ENCODE measurements at regions not wholly inside any gene's neighbourhood (a gene's known extent, or its start where the extent isn't known, plus 50 kb on each side); places are given as distances from the start of the nearest gene placed in this dataset.
"Not testable (repeated sequence)": the region's sequence is repeated elsewhere in the genome, so short reads cannot be mapped to it uniquely, and the experiment has no call there.

DNA sequence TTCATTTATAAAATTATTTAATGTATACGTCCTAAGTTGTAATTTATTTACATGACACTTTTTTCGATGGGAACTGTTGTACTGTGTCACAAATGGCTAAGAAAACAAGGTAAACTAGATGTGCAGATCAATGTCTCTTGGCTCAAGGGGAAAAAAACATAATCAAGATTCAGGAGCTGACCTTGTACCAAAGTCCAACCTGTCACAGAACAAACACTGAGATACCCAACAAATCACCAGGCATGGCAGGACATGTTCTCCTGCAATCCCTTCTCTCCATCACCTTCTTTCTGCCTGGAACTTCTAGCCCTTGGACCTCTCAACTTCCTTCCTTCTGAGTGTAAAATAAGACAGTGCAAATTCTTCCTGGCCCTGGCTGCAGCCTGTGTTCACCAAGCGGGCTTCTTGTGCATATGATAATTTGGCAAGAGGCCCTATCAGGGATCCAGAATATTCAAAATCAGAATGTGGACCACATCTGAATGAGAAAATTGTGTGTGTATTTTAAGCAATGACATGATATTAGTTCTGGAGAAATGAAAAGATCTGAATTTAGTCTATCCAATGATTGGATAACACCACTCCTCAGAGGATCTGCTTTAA lies 445.9 kb downstream of the ZNF536 start:
- DNase-seq (ENCODE audit: low spot score) = no peak

DNA sequence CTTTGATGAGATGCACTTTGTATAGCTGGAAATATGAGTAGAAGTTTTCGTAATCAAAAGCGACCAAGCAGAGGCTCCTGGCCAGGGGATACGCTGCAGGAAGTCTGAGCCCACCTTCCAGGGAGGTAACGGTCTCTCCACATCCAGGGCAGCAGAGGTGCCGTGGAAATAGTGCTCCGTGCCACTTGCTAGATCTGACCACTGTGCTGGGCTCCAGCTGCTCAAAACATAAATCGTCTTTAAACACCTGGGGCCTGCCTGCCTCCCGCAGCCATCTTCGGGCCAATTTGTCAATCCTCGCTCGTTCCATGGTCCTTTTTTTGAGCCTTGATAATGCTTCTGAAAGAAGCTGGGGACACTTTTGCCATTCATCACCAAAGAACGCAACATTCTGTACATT lies 445.0 kb downstream of the ZNF536 start:
- no peak for DNase-seq (ENCODE audit: low spot score)

DNA sequence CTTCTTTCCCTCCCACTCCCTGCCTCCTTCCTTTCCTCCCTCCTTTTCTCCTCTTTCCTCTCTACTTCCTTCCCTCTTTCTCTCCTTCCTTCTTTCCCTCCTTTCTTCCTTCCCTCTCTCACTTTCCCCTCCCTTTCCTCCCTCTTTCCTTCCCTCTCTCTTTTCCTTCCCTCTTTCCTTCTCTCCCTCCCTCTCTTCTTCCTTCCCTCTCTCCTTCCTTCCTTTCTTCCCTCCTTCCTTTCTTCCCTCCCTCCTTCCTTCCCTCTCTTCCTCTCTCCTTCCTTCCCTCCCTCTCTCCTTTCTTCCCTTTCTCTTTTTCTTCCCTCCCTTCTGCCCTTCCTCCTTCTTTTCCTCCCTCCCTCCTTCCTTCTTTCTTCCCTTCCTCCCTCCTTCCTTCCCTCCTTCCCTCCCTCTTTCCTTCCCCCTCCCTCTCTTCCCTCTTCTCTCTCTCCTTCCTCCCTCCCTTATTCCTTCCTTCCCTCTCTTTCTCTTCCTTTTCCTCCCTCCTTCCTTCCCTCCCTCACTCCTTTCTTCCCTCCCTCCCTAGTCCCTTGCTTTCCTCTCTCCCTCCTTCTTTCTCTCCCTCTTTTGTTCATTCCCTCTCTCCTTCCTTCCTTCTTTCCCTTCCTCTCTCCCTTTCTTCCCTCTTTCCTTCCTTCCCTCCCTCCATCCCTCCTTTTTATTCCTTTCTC lies 443.9 kb downstream of the ZNF536 start:
- DNase-seq (ENCODE audit: low spot score) = no peak

DNA sequence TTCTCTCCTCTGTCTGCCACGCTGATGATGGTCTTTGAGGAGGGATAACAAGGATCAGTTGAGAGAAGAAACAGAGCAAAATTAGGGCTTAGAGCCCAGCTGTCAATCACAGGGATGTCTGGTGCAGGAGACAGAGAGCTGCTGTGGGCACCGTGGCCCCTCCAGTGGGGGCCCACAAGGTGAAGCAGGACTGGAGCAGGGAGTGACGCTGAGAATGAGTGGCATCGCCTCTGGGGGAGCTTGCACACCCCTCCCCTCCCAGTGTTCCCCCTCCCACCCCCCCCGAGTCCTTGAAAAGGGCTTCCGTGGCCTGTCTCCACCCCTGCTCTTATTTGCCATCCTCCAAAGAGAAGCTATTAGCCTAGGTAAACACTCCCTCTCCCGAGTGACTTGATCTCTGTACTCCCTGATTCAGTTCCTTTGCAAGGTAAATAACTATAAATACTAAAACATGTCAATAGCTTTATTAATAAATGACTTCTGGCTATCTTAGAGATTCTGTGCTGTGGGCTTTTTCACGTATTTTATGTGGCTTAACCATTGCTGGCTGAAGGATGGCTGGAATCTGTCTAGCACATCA lies 440.0 kb downstream of the ZNF536 start:
- DNase-seq (ENCODE audit: low spot score) = no peak

DNA sequence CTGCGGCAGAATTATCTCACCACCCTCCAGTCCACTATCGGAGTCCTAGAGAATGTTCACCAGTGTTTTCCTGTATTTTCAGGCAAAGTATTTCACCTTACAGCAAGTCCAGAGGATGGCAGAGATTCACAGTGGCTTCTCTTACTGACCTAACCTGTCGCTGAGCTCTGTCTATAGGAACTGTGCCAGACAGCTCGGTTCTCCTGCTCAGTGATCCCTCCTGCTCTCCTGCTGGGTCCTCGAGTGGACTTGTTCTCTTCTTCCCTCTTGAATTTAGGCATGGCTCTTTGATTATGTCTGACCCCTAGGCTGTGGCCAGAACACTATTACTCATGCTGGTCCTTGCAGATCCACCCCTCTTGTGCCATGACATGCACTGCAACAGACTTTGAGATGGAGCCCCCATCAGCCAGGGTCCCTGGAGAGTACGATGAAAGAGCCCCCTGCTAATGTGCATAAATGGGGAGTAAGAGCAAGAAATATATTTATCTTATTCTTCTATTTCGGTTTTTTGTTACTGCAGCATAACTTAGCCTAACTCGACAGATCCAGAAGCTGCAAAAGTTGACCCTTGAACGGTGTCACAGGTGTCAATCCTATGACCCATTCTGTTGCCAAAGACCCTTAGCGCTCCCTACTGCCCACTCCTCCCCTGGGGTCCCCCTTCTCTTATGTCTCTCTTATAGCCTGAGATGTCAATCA lies 439.4 kb downstream of the ZNF536 start:
- no peak for DNase-seq (ENCODE audit: low spot score)

DNA sequence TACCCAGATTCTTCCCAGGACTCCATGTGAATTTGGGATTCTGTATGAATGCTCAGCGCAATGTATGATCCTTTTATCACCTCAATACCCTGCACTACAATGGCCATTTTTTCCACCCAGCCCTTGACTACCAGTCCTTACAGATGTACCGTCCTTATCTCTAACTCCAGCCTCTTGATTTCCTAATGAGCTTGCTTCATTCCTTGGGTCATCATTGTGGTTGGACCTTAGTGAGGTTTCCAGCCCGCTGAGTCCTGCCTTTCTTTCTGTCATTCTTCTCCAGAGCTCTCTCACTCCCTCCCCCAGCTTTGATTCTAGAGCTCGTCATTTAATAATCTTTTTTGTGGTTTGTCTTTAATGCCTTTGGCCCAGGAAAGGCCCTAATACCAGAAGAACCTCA lies 438.5 kb downstream of the ZNF536 start:
- DNase-seq (ENCODE audit: low spot score) = no peak

DNA sequence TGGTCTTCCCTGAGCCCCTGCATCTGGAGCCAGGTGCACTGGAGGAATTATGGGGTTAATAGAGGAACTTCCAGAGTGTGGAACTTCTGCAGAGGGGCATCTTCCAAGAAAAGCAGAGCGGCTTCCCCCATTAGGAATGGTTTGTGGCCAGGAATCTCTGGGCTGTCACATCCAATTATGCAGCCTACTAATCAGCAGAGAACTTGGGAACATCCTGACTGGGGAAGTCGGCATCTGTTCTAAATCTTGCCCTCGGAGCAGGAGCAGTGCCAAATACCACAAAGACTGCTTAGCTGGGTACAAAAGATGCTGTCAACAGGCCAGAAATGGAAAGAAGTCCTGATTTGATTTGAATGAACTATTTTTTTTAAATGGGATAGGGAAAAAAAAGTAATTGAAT lies 435.1 kb downstream of the ZNF536 start:
- DNase-seq (ENCODE audit: low spot score) = no peak

DNA sequence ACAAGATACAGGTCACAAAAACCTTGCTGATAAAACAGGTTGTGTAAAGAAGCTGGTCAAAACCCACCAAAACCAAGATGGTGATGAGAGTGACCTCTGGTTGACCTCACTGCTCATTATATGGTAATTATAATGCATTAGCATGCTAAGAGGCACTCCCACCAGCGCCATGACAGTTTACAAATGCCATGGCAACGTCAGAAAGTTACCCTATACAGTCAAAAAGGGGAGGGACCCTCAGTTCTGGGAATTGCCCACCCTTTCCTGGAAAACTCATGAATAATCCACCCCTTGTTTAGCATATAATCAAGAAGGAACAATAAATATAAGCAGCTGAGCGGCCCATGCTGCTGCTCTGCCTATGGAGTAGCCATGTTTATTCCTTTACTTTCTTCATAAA lies 434.1 kb downstream of the ZNF536 start:
- DNase-seq (ENCODE audit: low spot score) = no peak

DNA sequence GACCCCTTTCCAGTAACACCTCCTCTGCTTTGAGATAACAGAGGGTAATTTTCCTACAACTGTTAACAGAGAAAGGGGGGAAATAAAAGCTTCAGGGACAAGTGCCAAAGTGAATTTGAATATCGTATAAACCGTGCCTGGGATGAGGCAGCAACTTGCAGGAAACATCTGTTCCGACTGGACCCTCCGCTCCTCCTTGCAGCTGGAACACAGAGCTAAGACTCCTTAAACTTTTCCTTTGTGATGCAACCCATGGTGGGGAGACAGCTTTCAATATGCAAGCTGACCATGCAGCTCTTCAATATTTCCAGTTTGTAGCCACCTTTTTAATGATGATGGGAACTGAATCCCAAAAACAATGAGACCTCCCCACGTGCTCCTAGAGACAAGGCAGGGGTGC lies 432.6 kb downstream of the ZNF536 start:
- no peak for DNase-seq (ENCODE audit: low spot score)

DNA sequence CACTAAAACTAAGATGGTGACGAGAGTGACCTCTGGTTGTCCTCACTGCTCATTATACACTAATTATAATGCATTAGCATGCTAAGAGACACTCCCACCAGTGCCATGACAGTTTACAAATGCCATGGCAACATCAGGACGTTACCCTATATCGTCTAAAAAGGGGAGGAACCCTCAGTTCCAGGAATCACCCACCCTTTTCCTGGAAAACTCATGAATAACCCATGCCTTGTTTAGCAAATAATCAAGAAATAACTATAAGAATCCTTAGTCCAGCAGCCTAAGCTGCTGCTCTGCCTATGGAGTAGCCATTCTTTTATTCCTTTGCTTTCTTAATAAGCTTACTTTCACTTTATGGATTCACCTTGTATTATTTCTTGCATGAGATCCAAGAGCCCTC lies 432.1 kb downstream of the ZNF536 start:
- not testable (repeated sequence) for DNase-seq (ENCODE audit: low spot score)

DNA sequence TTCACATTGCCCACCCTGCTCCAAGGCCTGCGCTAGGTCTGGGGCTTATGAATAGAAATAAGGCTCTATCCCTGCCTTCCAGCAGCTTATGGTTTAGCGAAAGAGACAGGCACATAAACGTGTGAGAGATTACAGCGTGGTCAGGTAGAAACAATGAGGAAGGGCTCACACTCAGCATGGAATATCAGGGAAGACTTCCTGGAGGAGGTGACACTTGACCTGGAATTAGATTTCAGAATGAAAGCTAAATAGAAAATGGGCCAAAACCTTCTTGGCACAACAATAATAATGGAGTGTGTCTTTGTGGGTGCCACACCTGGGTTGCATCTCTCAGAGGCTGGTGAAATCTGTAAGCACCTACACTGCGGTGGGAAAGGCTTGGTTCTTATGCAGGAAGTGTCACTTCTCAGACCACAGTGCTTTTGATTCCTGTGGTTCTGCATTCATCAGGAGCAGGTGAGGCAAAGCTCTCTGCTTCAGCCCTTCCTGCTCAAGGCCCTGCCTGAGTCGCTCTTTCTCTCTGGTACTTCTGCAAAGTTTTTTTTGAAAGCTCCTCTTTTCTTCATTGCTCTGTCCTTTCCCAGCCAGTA lies 430.3 kb downstream of the ZNF536 start:
- no peak for DNase-seq (ENCODE audit: low spot score)

DNA sequence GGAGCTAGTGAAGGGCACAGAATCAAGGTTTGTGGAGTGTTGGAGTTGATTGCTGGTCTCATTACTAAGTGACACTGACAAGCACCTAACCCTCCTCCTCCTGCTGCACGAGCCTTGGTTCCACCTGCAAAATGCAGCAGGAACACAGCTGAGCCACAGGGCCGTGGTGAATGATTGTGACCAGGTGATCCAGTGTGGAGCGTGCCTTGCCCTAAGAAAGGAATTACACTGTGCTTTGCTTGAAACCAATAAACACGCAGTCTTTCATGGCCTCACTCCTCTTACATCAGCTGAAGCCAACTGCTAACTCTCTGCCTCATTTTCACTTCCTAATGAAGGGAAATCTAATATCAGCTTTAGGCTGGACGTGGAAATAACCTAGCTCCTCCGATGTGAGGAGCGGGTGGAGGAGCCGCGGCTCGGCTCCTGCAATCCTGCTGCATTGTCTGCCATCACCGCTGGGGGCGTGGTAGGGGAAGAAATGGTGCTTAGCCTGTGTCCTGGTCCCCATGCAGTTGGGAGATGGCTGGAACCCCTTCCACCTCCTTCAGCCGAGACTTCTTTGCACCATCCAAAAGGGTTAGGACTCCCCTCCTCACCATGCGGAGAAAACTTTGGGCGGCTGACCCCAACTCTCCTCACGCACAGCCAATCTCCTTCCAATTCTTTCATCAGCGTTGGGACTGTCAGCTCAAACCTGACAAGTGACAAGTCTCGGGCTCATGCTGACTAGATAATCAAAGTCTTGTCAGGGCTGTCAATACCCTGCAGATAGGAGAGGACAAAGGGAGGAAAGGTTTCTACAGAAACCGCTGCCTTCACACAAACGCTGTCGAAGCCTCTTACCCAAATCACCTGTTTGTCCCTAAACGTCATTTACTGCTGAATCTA lies 427.9 kb downstream of the ZNF536 start:
- peak; percentile 2 for DNase-seq (ENCODE audit: low spot score)

DNA sequence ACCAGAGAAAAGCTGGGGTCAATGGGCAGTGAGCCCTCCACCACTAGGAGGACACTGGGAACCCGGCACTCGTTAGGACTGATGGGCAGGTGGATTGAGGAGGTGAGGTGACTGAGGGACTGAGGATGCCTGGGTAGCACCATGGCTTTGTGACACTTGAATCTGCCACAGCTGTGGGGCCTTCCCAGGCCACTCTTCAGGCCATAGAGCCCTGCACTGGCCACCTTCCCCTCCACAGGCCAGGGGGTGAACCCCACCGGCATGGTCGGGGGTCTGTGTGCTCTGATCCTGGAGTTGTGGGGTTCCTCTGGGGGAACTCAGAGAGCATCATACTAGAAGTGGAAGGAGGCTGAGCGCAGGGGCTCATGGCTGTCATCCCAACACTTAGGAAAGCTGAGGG lies 423.5 kb downstream of the ZNF536 start:
- no peak for DNase-seq (ENCODE audit: low spot score)

DNA sequence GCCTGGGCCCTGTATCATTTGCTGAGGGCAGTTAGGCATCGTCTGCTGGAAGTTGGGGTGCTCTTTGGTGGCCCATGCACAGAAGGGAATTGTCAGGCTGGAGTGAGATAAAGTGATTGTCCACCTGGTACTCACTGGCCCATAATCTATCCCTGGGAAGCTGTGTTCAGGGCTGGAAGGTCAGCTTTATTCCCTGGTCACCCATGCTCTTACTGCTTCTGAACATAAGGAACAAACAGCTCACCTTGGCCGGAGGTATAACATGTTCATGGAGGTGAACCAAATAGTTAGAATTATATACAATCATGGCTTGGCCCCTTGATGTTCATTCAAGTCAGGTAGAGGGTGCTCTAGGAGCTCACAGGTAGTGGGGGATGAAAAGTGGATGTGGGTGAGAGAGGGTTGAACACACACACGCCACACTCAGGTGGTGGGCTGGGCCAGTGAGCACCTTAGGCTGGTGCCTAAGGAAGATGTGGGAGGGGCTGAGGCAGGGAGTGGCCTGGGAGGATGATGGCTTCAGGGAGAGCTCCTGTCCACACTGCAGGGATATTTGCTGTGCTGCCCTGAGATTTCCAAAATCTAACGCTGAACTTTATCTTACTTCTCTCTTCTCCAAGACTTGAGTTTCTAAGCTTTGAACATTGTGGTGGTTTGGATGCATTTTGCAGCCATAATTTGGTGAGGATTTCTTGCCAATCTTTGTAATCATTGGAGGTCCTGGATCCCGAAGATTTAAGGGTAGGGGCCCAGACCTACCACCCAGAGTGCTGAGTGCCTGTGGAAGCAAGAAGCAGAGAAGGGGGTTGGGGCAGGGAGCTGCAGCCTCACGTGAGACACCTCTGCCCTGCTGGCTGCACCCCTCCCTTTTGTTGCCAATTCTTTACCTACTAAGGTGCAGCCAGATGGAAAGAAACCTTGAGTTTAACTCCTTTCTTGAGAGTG lies 420.6 kb downstream of the ZNF536 start:
- DNase-seq (ENCODE audit: low spot score) = no peak

DNA sequence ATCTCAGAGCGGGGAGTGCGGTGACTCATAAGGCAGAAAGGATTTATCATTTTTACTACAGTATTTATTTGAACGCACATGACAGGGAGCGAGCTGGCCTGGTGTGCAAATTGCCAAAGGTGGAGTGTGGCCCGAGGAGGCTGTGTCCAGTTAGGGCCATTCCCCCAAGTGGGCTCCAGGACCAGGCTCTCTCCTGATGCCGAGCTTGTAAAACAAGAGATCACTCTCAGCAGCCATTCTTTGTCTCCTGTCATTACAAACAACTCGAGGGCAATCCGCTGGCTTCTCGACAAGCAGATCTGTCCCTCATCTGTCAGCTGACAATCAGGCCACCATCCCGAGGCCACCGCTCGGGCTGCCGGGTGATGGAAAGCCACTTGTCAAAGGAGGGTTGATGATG lies 418.9 kb downstream of the ZNF536 start:
- no peak for DNase-seq (ENCODE audit: low spot score)

DNA sequence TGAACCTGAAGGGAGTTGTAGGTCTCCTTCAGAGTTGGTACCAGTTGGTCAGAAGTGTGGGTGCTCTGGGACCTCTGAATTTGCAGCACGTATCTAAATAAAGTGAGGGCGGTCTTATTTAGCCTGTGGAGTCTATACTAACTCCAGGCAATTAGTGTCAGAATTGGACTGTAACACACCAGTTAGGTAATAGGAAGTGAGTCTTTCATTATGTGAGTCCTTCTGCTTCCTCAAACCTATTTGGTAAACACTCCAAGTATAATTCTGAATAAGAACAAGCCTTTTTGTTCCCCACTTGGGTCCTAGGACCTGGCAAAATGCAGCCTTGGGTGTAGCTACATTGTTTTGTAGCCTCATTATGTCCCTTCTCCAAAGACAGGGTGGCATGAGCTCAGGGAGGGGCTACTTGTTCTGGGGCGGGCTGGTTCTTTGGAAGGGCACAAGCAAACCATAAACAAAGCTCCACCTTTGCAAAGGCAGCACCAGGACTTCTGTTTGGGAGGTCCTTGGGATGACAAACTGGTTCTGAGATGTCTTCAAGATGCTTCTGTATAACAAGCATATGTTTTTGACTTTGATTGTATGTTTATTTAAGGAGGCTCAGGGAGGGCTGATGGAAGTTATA lies 418.0 kb downstream of the ZNF536 start:
- no peak for DNase-seq (ENCODE audit: low spot score)

DNA sequence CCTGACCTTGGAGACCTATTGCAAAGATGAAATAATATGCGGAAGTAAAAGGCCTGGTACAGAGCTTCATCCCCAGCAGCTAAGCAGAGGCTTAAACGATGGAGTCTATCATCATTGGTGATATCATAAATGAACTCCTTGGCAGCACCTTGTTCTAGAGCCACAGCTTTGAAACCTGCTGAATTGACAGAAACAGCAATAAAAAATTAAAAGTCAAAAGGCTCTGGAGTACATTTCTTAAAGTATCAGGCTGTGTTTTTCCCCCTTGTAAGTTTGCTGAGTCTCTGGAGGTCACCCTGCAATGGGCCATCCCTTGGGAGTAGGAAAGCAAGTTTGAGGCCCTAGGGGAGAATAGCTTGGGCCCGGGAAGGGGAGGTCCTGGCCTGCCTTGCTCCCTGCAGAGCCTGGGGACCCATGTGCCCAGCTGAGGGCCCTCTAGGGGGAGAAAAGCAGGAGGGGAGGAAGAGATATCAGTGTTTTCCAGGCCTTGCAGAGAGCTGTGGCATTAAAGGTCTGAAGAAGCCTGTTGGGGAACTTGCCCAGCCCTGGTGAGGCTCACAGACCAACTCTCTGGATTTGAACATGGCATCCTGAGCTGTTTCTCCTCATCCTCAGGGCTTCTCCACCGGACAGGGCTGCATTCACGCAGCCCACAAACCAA lies 416.1 kb downstream of the ZNF536 start:
- DNase-seq (ENCODE audit: low spot score) = no peak

DNA sequence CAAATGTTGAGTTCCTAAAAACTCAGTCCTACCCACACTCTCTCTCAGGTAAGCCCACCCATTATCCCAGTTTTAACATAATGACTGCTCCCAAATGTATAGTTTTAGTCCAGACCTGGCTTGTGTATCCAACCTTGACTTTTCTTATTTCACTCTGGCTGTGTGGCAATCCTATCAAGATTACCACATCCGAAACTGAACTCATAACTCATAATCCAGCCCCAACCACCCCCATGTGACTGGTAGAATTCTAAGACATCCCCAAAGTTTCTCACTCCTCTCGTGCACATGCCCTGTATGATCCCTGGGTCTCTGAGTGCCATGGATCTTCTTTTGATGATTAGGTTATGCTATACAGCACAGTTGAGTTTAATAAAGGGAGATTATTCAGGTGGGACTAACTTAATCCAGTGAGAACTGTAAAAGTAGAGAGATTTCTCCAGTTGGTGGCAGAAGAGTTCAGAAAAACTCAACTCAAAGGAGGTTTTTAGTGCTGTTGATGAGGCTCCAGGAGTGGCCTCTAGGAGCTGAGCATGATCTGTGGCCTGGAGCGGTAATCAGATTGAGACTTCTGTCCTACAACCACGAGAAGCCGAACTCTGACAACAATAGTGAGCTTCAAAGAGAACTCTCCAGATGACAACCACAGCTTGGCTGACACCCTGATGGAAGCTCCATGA lies 413.4 kb downstream of the ZNF536 start:
- DNase-seq (ENCODE audit: low spot score) = no peak
